ENCODE measurements at regions not wholly inside any gene's neighbourhood (a gene's known extent, or its start where the extent isn't known, plus 50 kb on each side); places are given as distances from the start of the nearest gene placed in this dataset.

- TF ChIP-seq, protein P1, sequence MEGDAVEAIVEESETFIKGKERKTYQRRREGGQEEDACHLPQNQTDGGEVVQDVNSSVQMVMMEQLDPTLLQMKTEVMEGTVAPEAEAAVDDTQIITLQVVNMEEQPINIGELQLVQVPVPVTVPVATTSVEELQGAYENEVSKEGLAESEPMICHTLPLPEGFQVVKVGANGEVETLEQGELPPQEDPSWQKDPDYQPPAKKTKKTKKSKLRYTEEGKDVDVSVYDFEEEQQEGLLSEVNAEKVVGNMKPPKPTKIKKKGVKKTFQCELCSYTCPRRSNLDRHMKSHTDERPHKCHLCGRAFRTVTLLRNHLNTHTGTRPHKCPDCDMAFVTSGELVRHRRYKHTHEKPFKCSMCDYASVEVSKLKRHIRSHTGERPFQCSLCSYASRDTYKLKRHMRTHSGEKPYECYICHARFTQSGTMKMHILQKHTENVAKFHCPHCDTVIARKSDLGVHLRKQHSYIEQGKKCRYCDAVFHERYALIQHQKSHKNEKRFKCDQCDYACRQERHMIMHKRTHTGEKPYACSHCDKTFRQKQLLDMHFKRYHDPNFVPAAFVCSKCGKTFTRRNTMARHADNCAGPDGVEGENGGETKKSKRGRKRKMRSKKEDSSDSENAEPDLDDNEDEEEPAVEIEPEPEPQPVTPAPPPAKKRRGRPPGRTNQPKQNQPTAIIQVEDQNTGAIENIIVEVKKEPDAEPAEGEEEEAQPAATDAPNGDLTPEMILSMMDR (IDR thresholded peaks at IDR 0.05; ENCODE audit: poor library complexity), result no peak
- TF ChIP-seq EZH2 (IDR thresholded peaks at IDR 0.05; ENCODE audit: borderline replicate concordance), result no peak
- TF ChIP-seq EZH2phosphoT487 (IDR thresholded peaks at IDR 0.05; ENCODE audit: low read depth, severe bottlenecking, unreplicated experiment), result no peak
Observed at GRCh38 chr5:176716320-176716719, 69.0 kb downstream of the TSPAN17 start.
